Thoracic aorta (tissue), 2 donors: ENCODE measurements at regions not wholly inside any gene's neighbourhood (a gene's known extent, or its start where the extent isn't known, plus 50 kb on each side); places are given as distances from the start of the nearest gene placed in this dataset.

Experiments used
- ATAC-seq: fragments of 150-250 bp; one replicate; pipeline ENCODE4 v1.8.0; 2017; ENCODE audit warnings: low read depth; ENCODE audit not compliant: insufficient number of reproducible peaks, low FRiP score
- DNase-seq: peaks from one replicate; pipeline ENCODE4 v3.0.0-alpha.2; 2020; ENCODE audit warnings: low spot score
- H3K27ac ChIP-seq, 2 donors: fragments of 200-600 bp; sonication (generic); 1 replicate in 1 of 2; 2 replicates in 1 of 2; pipeline ENCODE4 v1.5.1; 2016; ENCODE audit warnings: mild to moderate bottlenecking in 2 of 2, moderate library complexity in 2 of 2
- H3K27me3 ChIP-seq: fragments of 200-600 bp; sonication (generic); replicated peaks from 2 replicates; pipeline ENCODE4 v1.6.0; 2016; ENCODE audit warnings: mild to moderate bottlenecking; ENCODE audit not compliant: insufficient read depth
- H3K36me3 ChIP-seq: fragments of 200-600 bp; sonication (generic); one replicate; pipeline ENCODE4 v1.5.1; 2016
- H3K4me1 ChIP-seq, 2 donors: fragments of 200-600 bp; sonication (generic); 1 replicate in 1 of 2; 2 replicates in 1 of 2; pipeline versions ENCODE4 v1.5.1 to v1.6.0; 2016; ENCODE audit warnings: low read depth in 2 of 2, mild to moderate bottlenecking in 1 of 2; ENCODE audit not compliant: control insufficient read depth in 1 of 2
- H3K4me3 ChIP-seq: fragments of 200-600 bp; sonication (generic); 2 replicates; pipeline ENCODE4 v1.5.1; 2016; ENCODE audit warnings: mild to moderate bottlenecking
- H3K9me3 ChIP-seq: fragments of 200-600 bp; sonication (generic); 2 replicates; pipeline ENCODE4 v1.5.1; 2016
- CTCF ChIP-seq: fragments of 200-600 bp; sonication (generic); IDR thresholded peaks from one replicate; pipeline ENCODE4 v1.5.1; 2019; ENCODE audit warnings: antibody characterized with exemption

- Histone ChIP-seq H3K4me1 (no peaks in the 10 kb centered on the region), H3K4me3 (no peak overlapping the region), H3K27ac (no peak overlapping the region), H3K27me3 (no peaks in the 10 kb centered on the region), H3K36me3 (no peaks in the 10 kb centered on the region), H3K9me3 (peaks cover 9% of the 10 kb centered on the region)
- ATAC-seq (no peak), DNase-seq (no peak)
- no peak for TF ChIP-seq CTCF
Observed at GRCh38 chr17:71267668-71268067, 853.2 kb upstream of the SOX9 start.

- Histone ChIP-seq H3K27me3 (no peaks in the 10 kb centered on the region), H3K27ac (no peak overlapping the region), H3K4me1 (no peaks in the 10 kb centered on the region), H3K9me3 (peaks cover 9% of the 10 kb centered on the region), H3K4me3 (no peak overlapping the region), H3K36me3 (no peaks in the 10 kb centered on the region)
- no peak for ATAC-seq
- no peak for DNase-seq
- no peak for TF ChIP-seq CTCF
Observed at GRCh38 chr17:71269201-71269600, 851.6 kb upstream of the SOX9 start.

- no peaks in the 10 kb centered on the region for H3K4me1 ChIP-seq
- H3K4me3 ChIP-seq, result no peak overlapping the region
- no peaks in the 10 kb centered on the region for H3K36me3 ChIP-seq
Observed at GRCh38 chr17:71273441-71273840, 847.4 kb upstream of the SOX9 start.

GRCh38 chr17:71276079-71276478, 844.7 kb upstream of the SOX9 start:
- H3K4me3 ChIP-seq, result no peak overlapping the region
- H3K27me3 ChIP-seq, result no peaks in the 10 kb centered on the region
- no peaks in the 10 kb centered on the region for H3K9me3 ChIP-seq
- no peak for ATAC-seq
- H3K27ac ChIP-seq, result no peak overlapping the region
- no peak for TF ChIP-seq CTCF
- H3K4me1 ChIP-seq, result no peaks in the 10 kb centered on the region
- DNase-seq, result no peak
- H3K36me3 ChIP-seq, result no peaks in the 10 kb centered on the region

More at GRCh38 chr17:71273441-71273840, 847.4 kb upstream of the SOX9 start:
- no peak for TF ChIP-seq CTCF
- H3K27me3 ChIP-seq, result no peaks in the 10 kb centered on the region
- H3K9me3 ChIP-seq, result no peaks in the 10 kb centered on the region
- ATAC-seq (no peak), DNase-seq (no peak)
- H3K27ac ChIP-seq, result no peak overlapping the region

GRCh38 chr17:71283486-71283885, 837.3 kb upstream of the SOX9 start:
- ATAC-seq, result no peak
- no peaks in the 10 kb centered on the region for H3K4me1 ChIP-seq

More at GRCh38 chr17:71283486-71283885, 837.3 kb upstream of the SOX9 start:
- no peaks in the 10 kb centered on the region for H3K9me3 ChIP-seq
- H3K27ac ChIP-seq, result no peak overlapping the region
- no peaks in the 10 kb centered on the region for H3K27me3 ChIP-seq
- no peaks in the 10 kb centered on the region for H3K36me3 ChIP-seq
- no peak for TF ChIP-seq CTCF
- H3K4me3 ChIP-seq, result no peak overlapping the region
- DNase-seq, result no peak
